GM19468 (cell line): ENCODE measurements at regions not wholly inside any gene's neighbourhood (a gene's known extent, or its start where the extent isn't known, plus 50 kb on each side); places are given as distances from the start of the nearest gene placed in this dataset.
"Not testable (repeated sequence)": the region's sequence is repeated elsewhere in the genome, so short reads cannot be mapped to it uniquely, and the experiment has no call there.

ENCODE experiments used
- ATAC-seq: cut with Tn5 transposase; IDR thresholded peaks from one replicate; pipeline ENCODE4 v1.9.1; 2021; ENCODE audit warnings: mild to moderate bottlenecking, moderate library complexity, moderate number of reproducible peaks; ENCODE audit not compliant: unreplicated experiment; ENCODE audit errors: extremely low read depth

- ATAC-seq, result peak; percentile 36
Measured at GRCh38 chr2:113551637-113552318, 53.3 kb downstream of the FOXD4L1 start.

DNA sequence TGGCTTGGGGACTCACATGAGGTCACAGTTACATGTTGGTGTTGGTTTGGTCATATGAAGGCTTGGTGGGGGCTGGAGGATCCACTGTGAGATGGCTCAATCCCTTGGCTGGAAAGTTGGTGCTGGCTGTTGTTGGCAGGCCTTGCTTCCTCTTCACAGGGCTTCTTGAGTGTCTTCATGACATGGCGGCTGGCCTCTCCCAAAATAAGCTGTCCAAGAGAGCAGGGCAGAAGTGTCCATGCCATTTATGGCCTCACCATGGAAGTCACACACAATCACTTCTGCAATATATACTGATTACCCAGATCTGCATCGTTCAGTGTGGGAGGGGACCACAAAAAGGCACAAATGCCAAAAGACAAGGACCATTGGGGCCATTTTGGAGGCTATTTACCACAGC lies 61.4 kb downstream of the FOXD4L1 start:
- ATAC-seq, result not testable (repeated sequence)

DNA sequence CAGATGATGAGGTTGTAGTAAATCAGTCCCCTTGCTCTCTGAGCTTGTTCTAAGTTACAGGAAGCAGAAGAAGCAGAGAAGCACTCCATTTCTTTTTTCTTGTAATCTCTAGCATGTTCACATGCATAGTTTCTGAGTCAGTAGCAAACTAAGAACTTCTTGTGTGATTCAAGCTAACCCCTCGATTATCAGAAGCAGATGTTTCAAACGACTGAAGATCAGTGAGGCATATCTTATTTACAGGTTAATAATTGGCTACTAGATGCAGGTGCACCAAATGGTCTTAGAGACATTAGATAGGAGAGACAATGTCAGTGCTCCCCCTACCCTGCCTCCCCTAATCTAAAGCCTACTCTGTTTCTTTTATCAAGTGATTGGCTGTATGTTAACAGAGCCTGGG lies 64.2 kb downstream of the FOXD4L1 start:
- peak; percentile 65 for ATAC-seq

DNA sequence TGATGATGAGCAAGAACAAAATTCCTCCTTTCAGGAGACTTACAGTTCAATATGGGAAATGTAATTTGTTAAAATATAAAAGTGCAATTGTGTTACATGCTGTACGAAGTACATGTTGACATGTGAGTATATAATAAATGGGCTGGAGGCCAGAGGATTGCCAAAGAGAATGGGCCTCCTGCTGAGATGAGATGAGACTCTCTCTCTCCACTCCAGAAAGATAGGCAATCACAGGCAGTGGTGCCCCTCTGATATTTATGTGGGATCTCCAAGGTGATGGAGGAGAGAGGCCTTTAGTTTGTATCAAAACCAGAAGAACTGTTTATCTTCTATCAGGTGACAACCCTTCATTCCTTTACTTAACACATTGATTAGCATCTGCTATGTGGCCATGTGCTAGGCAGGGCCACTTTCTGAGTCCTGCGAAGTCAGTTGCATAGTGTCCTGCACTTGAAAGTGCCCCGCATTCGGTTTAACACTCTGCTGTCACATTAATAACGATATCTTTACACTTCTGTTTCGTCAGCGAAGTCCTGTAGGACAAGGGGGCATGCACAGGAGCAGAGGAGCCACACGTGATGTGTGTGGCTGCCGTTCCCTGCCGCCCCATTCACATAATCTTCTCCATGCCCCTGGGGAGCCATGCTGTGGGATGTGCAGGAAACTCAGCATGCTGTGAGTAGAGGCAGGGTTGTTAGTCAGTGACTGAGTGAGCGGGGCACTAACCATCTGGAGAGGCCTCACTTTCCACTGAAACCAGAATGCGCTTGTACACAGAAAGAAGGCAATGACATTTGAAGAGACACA lies 60.2 kb upstream of the RABL2A start:
- not testable (repeated sequence) for ATAC-seq

- not testable (repeated sequence) for ATAC-seq
Measured at GRCh38 chr2:113567481-113567849, 59.6 kb upstream of the RABL2A start.

DNA sequence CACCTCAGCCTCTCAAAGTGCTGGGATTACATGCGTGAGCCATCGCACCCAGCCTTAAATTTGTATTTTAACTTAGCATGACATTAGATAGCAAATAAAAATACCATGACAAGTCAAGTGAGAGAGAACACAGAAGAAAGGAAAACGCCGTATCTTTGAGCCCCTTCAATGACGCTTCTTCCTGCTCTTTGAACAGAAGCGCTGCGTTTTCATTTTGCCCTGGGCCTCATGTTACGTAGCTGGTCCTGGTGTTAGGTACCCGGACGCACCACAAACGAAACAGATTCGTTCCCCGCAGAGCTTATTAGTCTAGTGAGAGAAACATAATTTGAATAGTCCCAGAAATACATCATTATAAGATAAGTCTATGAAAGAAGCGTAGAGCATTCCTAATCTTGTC lies 58.8 kb upstream of the RABL2A start:
- not testable (repeated sequence) for ATAC-seq

DNA sequence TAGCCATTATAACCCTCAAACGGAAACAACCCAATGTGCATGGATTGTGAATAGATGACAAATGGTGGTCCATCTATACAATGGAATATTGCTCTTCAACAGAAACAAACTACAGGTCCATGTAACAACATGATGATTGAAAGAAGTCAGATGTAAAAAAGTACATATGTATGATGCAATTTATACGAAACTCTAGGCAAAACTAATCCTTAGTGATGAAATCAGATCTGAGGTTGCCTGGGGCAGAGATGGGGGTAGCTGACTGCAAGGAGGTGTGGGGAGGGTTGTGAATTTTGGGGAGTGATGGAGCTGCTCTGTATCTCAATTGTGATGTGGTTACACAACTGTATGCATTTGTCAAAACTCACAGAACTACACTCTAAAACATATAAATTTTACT lies 57.0 kb upstream of the RABL2A start:
- not testable (repeated sequence) for ATAC-seq

GRCh38 chr2:113570509-113571009 lies 56.5 kb upstream of the RABL2A start:
- ATAC-seq, result not testable (repeated sequence)

DNA sequence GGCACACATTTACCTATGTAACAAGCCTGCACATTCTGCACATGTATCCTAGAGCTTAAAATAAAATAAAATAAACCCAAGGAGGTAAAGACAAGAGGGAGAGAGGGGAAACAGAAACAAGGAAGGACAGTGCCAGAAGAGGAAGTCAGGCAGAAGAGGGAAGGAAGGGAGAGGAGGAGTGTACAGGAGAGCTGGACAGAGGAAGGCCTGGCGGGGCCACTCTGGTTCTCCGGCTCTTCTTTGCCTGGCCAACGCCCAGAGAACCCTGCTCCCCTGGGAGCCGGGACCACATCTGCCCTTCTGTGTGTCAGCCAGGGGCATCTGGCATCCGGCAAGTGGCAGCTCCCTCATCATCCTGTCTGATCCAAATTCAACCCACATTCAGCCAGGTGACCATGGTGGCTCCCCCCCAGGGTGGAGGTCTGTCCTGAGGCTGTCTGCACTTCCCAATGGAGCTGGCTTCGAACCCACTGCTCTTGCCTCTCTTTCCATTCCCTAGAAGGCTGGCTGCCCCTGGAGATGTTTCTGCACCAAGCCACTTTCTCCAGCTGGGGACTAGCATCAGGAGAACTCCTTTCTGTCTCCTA lies 55.5 kb upstream of the RABL2A start:
- not testable (repeated sequence) for ATAC-seq

GRCh38 chr2:113575721-113576120 lies 51.3 kb upstream of the RABL2A start:
- not testable (repeated sequence) for ATAC-seq

DNA sequence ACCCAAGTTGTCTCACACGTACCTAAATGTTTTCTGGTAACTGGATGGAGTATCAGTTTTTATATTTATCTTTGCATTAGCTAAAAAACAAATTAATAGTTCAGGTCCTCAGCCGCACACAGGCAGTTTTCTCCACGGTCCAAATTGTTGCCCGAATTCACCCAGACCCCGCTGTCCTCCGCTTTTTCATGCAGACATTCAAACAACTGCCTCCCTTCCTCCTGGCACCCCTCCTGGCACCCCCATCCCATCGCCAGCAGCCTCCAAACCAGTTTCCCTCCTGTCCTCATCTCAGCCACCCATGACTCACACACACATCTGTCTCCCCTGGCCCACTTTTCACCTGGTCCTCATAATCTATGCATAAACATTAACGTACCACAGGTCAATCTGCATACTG lies 50.7 kb upstream of the RABL2A start:
- ATAC-seq, result not testable (repeated sequence)
